Neuronal stem cell (in vitro differentiated cells): ENCODE measurements at regions not wholly inside any gene's neighbourhood (a gene's known extent, or its start where the extent isn't known, plus 50 kb on each side); places are given as distances from the start of the nearest gene placed in this dataset.
A peak's percentile ranks its signal among the peaks of the same experiment; 100 is the strongest.

ENCODE experiments used
- DNase-seq: peaks from one replicate; pipeline ENCODE4 v3.0.0-alpha.2; 2013; ENCODE audit warnings: low spot score
- H2AFZ ChIP-seq: one replicate; pipeline ENCODE4 v1.6.1; 2013; ENCODE audit warnings: mild to moderate bottlenecking, low read length, inconsistent platforms
- H2AK5ac ChIP-seq: 2 replicates; pipeline ENCODE4 v1.6.1; 2013; ENCODE audit warnings: low read depth, mild to moderate bottlenecking, inconsistent platforms, low read length, moderate library complexity, mixed read lengths
- H2BK120ac ChIP-seq: 2 replicates; pipeline ENCODE4 v1.6.1; 2013; ENCODE audit warnings: low read depth, mild to moderate bottlenecking, inconsistent platforms, low read length, moderate library complexity, mixed read lengths
- H2BK12ac ChIP-seq: one replicate; pipeline ENCODE4 v1.6.1; 2013; ENCODE audit warnings: low read length, inconsistent platforms
- H2BK15ac ChIP-seq: 2 replicates; pipeline ENCODE4 v1.6.1; 2013; ENCODE audit warnings: mild to moderate bottlenecking, low read length, inconsistent platforms, mixed read lengths
- H2BK5ac ChIP-seq: one replicate; pipeline ENCODE4 v1.6.1; 2013; ENCODE audit warnings: inconsistent platforms, mild to moderate bottlenecking, low read length, moderate library complexity
- H3K14ac ChIP-seq: one replicate; pipeline ENCODE4 v1.6.1; 2013; ENCODE audit warnings: low read length, inconsistent platforms
- H3K18ac ChIP-seq: 2 replicates; pipeline ENCODE4 v1.6.1; 2013; ENCODE audit warnings: low read length, inconsistent platforms
- H3K23ac ChIP-seq: 2 replicates; pipeline ENCODE4 v1.6.1; 2013; ENCODE audit warnings: low read depth, mild to moderate bottlenecking, mixed read lengths, low read length, inconsistent platforms; ENCODE audit not compliant: poor library complexity
- H3K27ac ChIP-seq: replicated peaks from 3 replicates; pipeline ENCODE4 v1.5.1; 2013; ENCODE audit warnings: low read length, inconsistent platforms
- H3K27me3 ChIP-seq, 3 experiments: 2 replicates each; pipeline ENCODE4 v1.6.1; 2013; ENCODE audit warnings: low read length in 3 of 3, mild to moderate bottlenecking in 2 of 3, inconsistent platforms in 1 of 3, low read depth in 1 of 3, mixed read lengths in 1 of 3, moderate library complexity in 1 of 3; ENCODE audit not compliant: control insufficient read depth in 3 of 3, insufficient read depth in 3 of 3
- H3K36me3 ChIP-seq, 2 donors: replicated peaks in 1 of 2; 2 replicates each; pipeline ENCODE4 v1.6.1; 2013; ENCODE audit warnings: low read length in 2 of 2; ENCODE audit not compliant: control insufficient read depth in 2 of 2, insufficient read depth in 2 of 2
- H3K4ac ChIP-seq: 2 replicates; pipeline ENCODE4 v1.6.1; 2013; ENCODE audit warnings: inconsistent platforms, mild to moderate bottlenecking, low read length, moderate library complexity
- H3K4me1 ChIP-seq, 2 donors: 1 replicate in 1 of 2; 2 replicates in 1 of 2; pipeline ENCODE4 v1.6.1; 2013; ENCODE audit warnings: low read length in 2 of 2, low read depth in 1 of 2; ENCODE audit not compliant: control insufficient read depth in 2 of 2, insufficient read depth in 1 of 2
- H3K4me2 ChIP-seq: one replicate; pipeline ENCODE4 v1.6.1; 2013; ENCODE audit warnings: mild to moderate bottlenecking, low read length, inconsistent platforms; ENCODE audit not compliant: insufficient read depth, poor library complexity, severe bottlenecking
- H3K4me3 ChIP-seq, 2 donors: 2 replicates each; pipeline ENCODE4 v1.5.1; 2013; ENCODE audit warnings: low read length in 2 of 2, mild to moderate bottlenecking in 2 of 2, inconsistent platforms in 1 of 2, moderate library complexity in 1 of 2
- H3K79me1 ChIP-seq: one replicate; pipeline ENCODE4 v1.6.1; 2013; ENCODE audit warnings: low read depth, mild to moderate bottlenecking, inconsistent platforms, low read length, moderate library complexity
- H3K9ac ChIP-seq: one replicate; pipeline ENCODE4 v1.6.1; 2013; ENCODE audit warnings: mild to moderate bottlenecking, low read depth, low read length, inconsistent platforms; ENCODE audit not compliant: poor library complexity
- H3K9me3 ChIP-seq, 2 donors: replicated peaks in 1 of 2; 2 replicates each; pipeline versions ENCODE3 to v1.6.1; 2013; ENCODE audit warnings: low read length in 2 of 2, mild to moderate bottlenecking in 2 of 2, inconsistent platforms in 1 of 2, low read depth in 1 of 2, mixed read lengths in 1 of 2, moderate library complexity in 1 of 2; ENCODE audit not compliant: control insufficient read depth in 2 of 2, insufficient read depth in 1 of 2
- H4K8ac ChIP-seq: one replicate; pipeline ENCODE4 v1.6.1; 2013; ENCODE audit warnings: low read depth, mild to moderate bottlenecking, inconsistent platforms, low read length, moderate library complexity
- H4K91ac ChIP-seq: one replicate; pipeline ENCODE4 v1.6.1; 2013; ENCODE audit warnings: low read length, low read depth, mild to moderate bottlenecking, inconsistent platforms; ENCODE audit not compliant: poor library complexity
- WGBS, 2 donors: extraction: QIAGEN DNeasy Blood & Tissue Kit; methylation state at CpG; one replicate each; pipeline ENCODE4 v1.1.7; 2013; ENCODE audit warnings: missing lambda C conversion rate in 2 of 2, mixed read lengths in 1 of 2; ENCODE audit not compliant: insufficient read length in 2 of 2, insufficient replicate concordance in 1 of 2; ENCODE audit errors: extremely low coverage in 2 of 2; 5-methylcytosine and 5-hydroxymethylcytosine counted together

GRCh38 chr6:6966569-6966968 is 141.2 kb upstream of the RREB1 start:
- Histone ChIP-seq H3K4me1 (no peaks in the 10 kb centered on the region), H2AFZ (no peak overlapping the region), H2BK120ac (no peak overlapping the region), H3K36me3 (no peaks in the 10 kb centered on the region), H4K91ac (no peak overlapping the region), H3K9ac (no peak overlapping the region), H3K14ac (no peak overlapping the region), H2BK12ac (no peak overlapping the region), H2AK5ac (no peak overlapping the region), H3K4ac (no peak overlapping the region), H2BK5ac (no peak overlapping the region), H3K4me2 (no peak overlapping the region), H2BK15ac (no peak overlapping the region), H3K79me1 (no peaks in the 10 kb centered on the region), H3K27ac (no peak overlapping the region), H3K4me3 (no peak overlapping the region), H3K18ac (no peak overlapping the region), H4K8ac (no peak overlapping the region), H3K23ac (no peak overlapping the region), H3K9me3 (no peaks in the 10 kb centered on the region), H3K27me3 (no peaks in the 10 kb centered on the region)
- no peak for DNase-seq
- no CpG with 5 or more reads among the region's 4 CpGs for WGBS, 2 donors

GRCh38 chr6:6968357-6968730 is 139.4 kb upstream of the RREB1 start:
- no peak overlapping the region for H2BK15ac ChIP-seq
- H4K8ac ChIP-seq, result no peak overlapping the region
- no peak overlapping the region for H3K4ac ChIP-seq
- no peak overlapping the region for H3K9ac ChIP-seq
- H2BK120ac ChIP-seq, result no peak overlapping the region
- no peak for DNase-seq
- H3K23ac ChIP-seq, result no peak overlapping the region
- no CpG with 5 or more reads among the region's 3 CpGs for WGBS, 2 donors
- H2BK5ac ChIP-seq, result no peak overlapping the region
- H3K9me3 ChIP-seq, result no peaks in the 10 kb centered on the region
- no peaks in the 10 kb centered on the region for H3K4me1 ChIP-seq
- H3K14ac ChIP-seq, result no peak overlapping the region
- H3K18ac ChIP-seq, result no peak overlapping the region
- H3K27ac ChIP-seq, result no peak overlapping the region
- H3K4me3 ChIP-seq, result no peak overlapping the region
- H3K36me3 ChIP-seq, result no peaks in the 10 kb centered on the region
- H2AFZ ChIP-seq, result no peak overlapping the region
- H4K91ac ChIP-seq, result no peak overlapping the region
- H3K4me2 ChIP-seq, result no peak overlapping the region
- no peaks in the 10 kb centered on the region for H3K27me3 ChIP-seq
- H2BK12ac ChIP-seq, result no peak overlapping the region
- H2AK5ac ChIP-seq, result no peak overlapping the region
- no peaks in the 10 kb centered on the region for H3K79me1 ChIP-seq

DNA sequence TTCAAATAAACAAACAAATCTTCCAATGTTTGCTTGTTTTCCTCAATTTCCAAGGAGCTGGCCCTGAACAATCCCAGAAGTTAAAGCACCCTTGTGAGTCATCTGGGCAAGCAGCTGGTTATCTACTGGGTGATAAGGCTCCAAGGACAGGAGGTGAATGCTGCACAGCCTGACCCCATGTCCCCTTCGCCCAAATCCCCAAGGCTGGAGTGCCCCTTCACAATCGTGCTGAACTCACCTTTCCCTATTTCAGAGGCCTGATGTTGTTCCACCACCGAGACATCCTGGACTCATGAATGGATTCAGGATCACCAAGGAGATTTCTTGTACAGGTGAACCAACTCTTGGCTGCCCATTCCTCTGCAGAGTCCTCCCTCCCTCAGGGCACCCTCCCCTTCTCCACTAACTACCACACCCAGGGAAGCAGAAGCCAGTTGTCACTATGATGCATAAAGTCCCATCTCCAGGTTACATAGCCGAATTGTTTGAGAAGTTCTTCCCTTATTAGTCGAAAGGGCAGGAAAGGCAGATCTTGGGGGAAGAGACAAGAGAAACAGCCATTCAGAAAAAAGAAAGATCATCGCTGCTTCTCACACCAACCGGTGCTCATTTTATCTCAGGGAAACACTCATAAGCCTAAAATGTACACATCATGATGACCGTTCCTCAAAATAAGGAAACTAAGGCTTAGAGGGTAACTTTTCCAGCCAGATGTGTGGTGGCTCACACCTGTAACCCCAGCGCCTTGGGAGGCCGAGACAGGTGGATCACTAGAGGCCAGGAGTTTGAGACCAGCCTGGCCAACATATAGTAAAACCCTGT is 138.8 kb upstream of the RREB1 start:
- no CpG with 5 or more reads among the region's 10 CpGs for WGBS, 2 donors
- H3K14ac ChIP-seq, result no peak overlapping the region
- H3K36me3 ChIP-seq, result no peaks in the 10 kb centered on the region
- H3K9me3 ChIP-seq, result no peaks in the 10 kb centered on the region
- H3K18ac ChIP-seq, result no peak overlapping the region
- H2AK5ac ChIP-seq, result no peak overlapping the region
- H2BK5ac ChIP-seq, result no peak overlapping the region
- no peak overlapping the region for H3K4me2 ChIP-seq
- H3K27me3 ChIP-seq, result no peaks in the 10 kb centered on the region
- no peak overlapping the region for H2BK12ac ChIP-seq
- H3K4ac ChIP-seq, result no peak overlapping the region
- no peak overlapping the region for H4K91ac ChIP-seq
- no peak overlapping the region for H3K27ac ChIP-seq
- no peak overlapping the region for H3K23ac ChIP-seq
- H3K9ac ChIP-seq, result no peak overlapping the region
- H4K8ac ChIP-seq, result no peak overlapping the region
- H2AFZ ChIP-seq, result no peak overlapping the region
- no peak overlapping the region for H2BK120ac ChIP-seq
- H3K79me1 ChIP-seq, result no peaks in the 10 kb centered on the region
- no peak overlapping the region for H2BK15ac ChIP-seq
- DNase-seq, result no peak
- no peaks in the 10 kb centered on the region for H3K4me1 ChIP-seq
- H3K4me3 ChIP-seq, result no peak overlapping the region

DNA sequence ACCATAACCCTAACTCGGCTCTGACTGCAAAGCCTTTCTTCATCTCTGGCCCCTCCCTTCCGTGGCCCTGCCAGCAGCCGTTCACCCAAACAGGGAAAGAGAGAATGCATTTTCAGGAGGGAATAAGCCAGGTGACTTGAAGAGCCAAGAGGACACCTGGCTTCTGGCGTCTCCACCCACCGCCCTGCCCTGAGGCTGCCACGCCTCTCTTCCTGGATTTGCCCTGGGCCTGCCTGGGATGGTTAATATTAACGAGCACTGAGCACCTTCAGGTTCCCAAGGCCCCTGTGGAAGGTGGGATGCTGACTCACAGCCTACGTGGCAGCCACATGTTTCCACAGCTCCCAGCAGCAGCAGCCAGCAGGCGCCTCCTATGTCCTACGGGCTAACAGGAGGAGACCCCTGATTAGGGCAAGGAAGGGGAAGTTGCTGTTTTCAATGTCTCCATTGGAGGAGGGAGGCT is 138.0 kb upstream of the RREB1 start:
- WGBS, 2 donors, result no CpG with 5 or more reads among the region's 10 CpGs
- no peak for DNase-seq

More for the DNA sequence above, 138.0 kb upstream of the RREB1 start:
- Histone ChIP-seq H3K4me2 (no peak overlapping the region), H3K4me3 (no peak overlapping the region), H3K14ac (no peak overlapping the region), H3K27ac (no peak overlapping the region), H3K9ac (no peak overlapping the region), H2AFZ (no peak overlapping the region), H2AK5ac (no peak overlapping the region), H3K79me1 (no peaks in the 10 kb centered on the region), H3K4ac (no peak overlapping the region), H3K4me1 (no peaks in the 10 kb centered on the region), H3K18ac (no peak overlapping the region), H3K9me3 (no peaks in the 10 kb centered on the region), H3K27me3 (no peaks in the 10 kb centered on the region), H4K91ac (no peak overlapping the region), H4K8ac (no peak overlapping the region), H3K23ac (no peak overlapping the region), H2BK15ac (no peak overlapping the region), H3K36me3 (no peaks in the 10 kb centered on the region), H2BK12ac (peak overlapping the region; percentile 7), H2BK120ac (no peak overlapping the region), H2BK5ac (no peak overlapping the region)
